ENCODE measurements at regions not wholly inside any gene's neighbourhood (a gene's known extent, or its start where the extent isn't known, plus 50 kb on each side); places are given as distances from the start of the nearest gene placed in this dataset.
A peak's percentile ranks its signal among the peaks of the same experiment; 100 is the strongest.

GRCh38 chr2:79219383-79219988, 59.9 kb upstream of the REG3A start:
- peak in 9 of 11 experiments; percentile 28 to 64 (median 56) for TF ChIP-seq CTCF (IDR thresholded peaks at IDR 0.05 in 8 of 11, conservative IDR thresholded peaks at IDR 0.05 in 3 of 11)
- no peak for TF ChIP-seq POLR2AphosphoS5 (IDR thresholded peaks at IDR 0.05)
